ENCODE measurements at regions not wholly inside any gene's neighbourhood (a gene's known extent, or its start where the extent isn't known, plus 50 kb on each side); places are given as distances from the start of the nearest gene placed in this dataset.

DNA sequence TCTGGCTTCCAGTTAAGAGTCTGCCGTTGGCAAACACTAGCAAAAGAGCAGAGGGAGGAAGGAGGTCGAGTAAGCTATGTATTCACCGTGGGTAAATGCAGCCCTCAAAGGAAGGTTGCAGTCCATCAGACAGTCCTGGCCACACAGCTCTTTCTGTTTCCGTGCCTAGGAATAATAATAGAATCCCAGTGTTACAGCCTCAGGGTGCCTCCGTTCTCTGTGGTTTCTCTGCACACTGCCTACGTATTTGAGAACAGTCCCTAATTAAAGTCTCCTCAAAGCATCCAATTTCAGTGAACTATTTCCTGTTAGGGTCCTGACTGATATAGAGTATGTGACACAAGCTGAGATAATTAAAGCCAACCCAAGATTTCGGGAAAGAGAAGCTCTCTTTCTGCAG lies 176.7 kb downstream of the GPAM start (continued):
- no peak for TF ChIP-seq TAF1 (IDR thresholded peaks at IDR 0.05; ENCODE audit: low read depth, low read length)
- TF ChIP-seq, protein P1, sequence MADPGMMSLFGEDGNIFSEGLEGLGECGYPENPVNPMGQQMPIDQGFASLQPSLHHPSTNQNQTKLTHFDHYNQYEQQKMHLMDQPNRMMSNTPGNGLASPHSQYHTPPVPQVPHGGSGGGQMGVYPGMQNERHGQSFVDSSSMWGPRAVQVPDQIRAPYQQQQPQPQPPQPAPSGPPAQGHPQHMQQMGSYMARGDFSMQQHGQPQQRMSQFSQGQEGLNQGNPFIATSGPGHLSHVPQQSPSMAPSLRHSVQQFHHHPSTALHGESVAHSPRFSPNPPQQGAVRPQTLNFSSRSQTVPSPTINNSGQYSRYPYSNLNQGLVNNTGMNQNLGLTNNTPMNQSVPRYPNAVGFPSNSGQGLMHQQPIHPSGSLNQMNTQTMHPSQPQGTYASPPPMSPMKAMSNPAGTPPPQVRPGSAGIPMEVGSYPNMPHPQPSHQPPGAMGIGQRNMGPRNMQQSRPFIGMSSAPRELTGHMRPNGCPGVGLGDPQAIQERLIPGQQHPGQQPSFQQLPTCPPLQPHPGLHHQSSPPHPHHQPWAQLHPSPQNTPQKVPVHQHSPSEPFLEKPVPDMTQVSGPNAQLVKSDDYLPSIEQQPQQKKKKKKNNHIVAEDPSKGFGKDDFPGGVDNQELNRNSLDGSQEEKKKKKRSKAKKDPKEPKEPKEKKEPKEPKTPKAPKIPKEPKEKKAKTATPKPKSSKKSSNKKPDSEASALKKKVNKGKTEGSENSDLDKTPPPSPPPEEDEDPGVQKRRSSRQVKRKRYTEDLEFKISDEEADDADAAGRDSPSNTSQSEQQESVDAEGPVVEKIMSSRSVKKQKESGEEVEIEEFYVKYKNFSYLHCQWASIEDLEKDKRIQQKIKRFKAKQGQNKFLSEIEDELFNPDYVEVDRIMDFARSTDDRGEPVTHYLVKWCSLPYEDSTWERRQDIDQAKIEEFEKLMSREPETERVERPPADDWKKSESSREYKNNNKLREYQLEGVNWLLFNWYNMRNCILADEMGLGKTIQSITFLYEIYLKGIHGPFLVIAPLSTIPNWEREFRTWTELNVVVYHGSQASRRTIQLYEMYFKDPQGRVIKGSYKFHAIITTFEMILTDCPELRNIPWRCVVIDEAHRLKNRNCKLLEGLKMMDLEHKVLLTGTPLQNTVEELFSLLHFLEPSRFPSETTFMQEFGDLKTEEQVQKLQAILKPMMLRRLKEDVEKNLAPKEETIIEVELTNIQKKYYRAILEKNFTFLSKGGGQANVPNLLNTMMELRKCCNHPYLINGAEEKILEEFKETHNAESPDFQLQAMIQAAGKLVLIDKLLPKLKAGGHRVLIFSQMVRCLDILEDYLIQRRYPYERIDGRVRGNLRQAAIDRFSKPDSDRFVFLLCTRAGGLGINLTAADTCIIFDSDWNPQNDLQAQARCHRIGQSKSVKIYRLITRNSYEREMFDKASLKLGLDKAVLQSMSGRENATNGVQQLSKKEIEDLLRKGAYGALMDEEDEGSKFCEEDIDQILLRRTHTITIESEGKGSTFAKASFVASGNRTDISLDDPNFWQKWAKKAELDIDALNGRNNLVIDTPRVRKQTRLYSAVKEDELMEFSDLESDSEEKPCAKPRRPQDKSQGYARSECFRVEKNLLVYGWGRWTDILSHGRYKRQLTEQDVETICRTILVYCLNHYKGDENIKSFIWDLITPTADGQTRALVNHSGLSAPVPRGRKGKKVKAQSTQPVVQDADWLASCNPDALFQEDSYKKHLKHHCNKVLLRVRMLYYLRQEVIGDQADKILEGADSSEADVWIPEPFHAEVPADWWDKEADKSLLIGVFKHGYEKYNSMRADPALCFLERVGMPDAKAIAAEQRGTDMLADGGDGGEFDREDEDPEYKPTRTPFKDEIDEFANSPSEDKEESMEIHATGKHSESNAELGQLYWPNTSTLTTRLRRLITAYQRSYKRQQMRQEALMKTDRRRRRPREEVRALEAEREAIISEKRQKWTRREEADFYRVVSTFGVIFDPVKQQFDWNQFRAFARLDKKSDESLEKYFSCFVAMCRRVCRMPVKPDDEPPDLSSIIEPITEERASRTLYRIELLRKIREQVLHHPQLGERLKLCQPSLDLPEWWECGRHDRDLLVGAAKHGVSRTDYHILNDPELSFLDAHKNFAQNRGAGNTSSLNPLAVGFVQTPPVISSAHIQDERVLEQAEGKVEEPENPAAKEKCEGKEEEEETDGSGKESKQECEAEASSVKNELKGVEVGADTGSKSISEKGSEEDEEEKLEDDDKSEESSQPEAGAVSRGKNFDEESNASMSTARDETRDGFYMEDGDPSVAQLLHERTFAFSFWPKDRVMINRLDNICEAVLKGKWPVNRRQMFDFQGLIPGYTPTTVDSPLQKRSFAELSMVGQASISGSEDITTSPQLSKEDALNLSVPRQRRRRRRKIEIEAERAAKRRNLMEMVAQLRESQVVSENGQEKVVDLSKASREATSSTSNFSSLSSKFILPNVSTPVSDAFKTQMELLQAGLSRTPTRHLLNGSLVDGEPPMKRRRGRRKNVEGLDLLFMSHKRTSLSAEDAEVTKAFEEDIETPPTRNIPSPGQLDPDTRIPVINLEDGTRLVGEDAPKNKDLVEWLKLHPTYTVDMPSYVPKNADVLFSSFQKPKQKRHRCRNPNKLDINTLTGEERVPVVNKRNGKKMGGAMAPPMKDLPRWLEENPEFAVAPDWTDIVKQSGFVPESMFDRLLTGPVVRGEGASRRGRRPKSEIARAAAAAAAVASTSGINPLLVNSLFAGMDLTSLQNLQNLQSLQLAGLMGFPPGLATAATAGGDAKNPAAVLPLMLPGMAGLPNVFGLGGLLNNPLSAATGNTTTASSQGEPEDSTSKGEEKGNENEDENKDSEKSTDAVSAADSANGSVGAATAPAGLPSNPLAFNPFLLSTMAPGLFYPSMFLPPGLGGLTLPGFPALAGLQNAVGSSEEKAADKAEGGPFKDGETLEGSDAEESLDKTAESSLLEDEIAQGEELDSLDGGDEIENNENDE (IDR thresholded peaks at IDR 0.05; ENCODE audit: insufficient replicate concordance, low read length): no peak
- no peak for TF ChIP-seq KDM5A (IDR thresholded peaks at IDR 0.05; ENCODE audit: low read length)
- TF ChIP-seq PHF8 (conservative IDR thresholded peaks at IDR 0.05; ENCODE audit: low read depth, low read length): no peak
- no peak for TF ChIP-seq SIX5 (IDR thresholded peaks at IDR 0.05; ENCODE audit: low read depth, low read length)
- no peak for TF ChIP-seq ZNF274 (IDR thresholded peaks at IDR 0.05; ENCODE audit: borderline replicate concordance, extremely low read depth, low read length)
- no peak for TF ChIP-seq RFX5 (IDR thresholded peaks at IDR 0.05; ENCODE audit: borderline replicate concordance, low read depth, low read length)
- TF ChIP-seq CREB1 (IDR thresholded peaks at IDR 0.05): no peak
- no peak for TF ChIP-seq NRF1 (IDR thresholded peaks at IDR 0.05; ENCODE audit: low read depth, low read length)

All from H1 (cell line).